Lung (tissue), 11 donors: ENCODE measurements at regions not wholly inside any gene's neighbourhood (a gene's known extent, or its start where the extent isn't known, plus 50 kb on each side); places are given as distances from the start of the nearest gene placed in this dataset.

Experiments used
- ATAC-seq: fragments of 200-7000 bp; cut with Tn5 transposase; one replicate; pipeline ENCODE4 v1.9.1; 2020; ENCODE audit warnings: moderate number of reproducible peaks; ENCODE audit not compliant: insufficient read depth, low FRiP score
- DNase-seq, 3 donors: peaks; one replicate each; pipeline ENCODE4 v3.0.0-alpha.2; 2013 to 2017
- H3K27ac ChIP-seq, 2 donors: one replicate each; pipeline ENCODE4 v1.5.1; 2013; ENCODE audit warnings: mild to moderate bottlenecking in 2 of 2, moderate library complexity in 2 of 2, control low read depth in 1 of 2, inconsistent platforms in 1 of 2, low read depth in 1 of 2, low read length in 1 of 2
- H3K27me3 ChIP-seq, 3 donors: one replicate each; pipeline ENCODE4 v1.5.1; 2013; ENCODE audit warnings: low read length in 2 of 3; ENCODE audit not compliant: control insufficient read depth in 3 of 3, insufficient read depth in 3 of 3
- H3K36me3 ChIP-seq, 4 donors: one replicate each; pipeline ENCODE4 v1.5.1; 2013; ENCODE audit warnings: low read length in 4 of 4, mild to moderate bottlenecking in 1 of 4, moderate library complexity in 1 of 4; ENCODE audit not compliant: control insufficient read depth in 4 of 4, insufficient read depth in 4 of 4
- H3K4me1 ChIP-seq, 5 donors: one replicate each; pipeline ENCODE4 v1.5.1; 2013; ENCODE audit warnings: low read length in 5 of 5, mild to moderate bottlenecking in 2 of 5, moderate library complexity in 1 of 5; ENCODE audit not compliant: control insufficient read depth in 5 of 5, insufficient read depth in 5 of 5
- H3K4me3 ChIP-seq: one replicate; pipeline ENCODE4 v1.5.1; 2013; ENCODE audit warnings: mild to moderate bottlenecking, control low read depth, moderate library complexity
- H3K9ac ChIP-seq, 2 donors: one replicate each; pipeline ENCODE4 v1.5.1; 2013; ENCODE audit warnings: low read length in 2 of 2, control low read depth in 1 of 2; ENCODE audit not compliant: insufficient read depth in 1 of 2
- H3K9me3 ChIP-seq, 4 donors: one replicate each; pipeline ENCODE4 v1.5.1; 2013; ENCODE audit warnings: low read length in 3 of 4, mild to moderate bottlenecking in 1 of 4, moderate library complexity in 1 of 4; ENCODE audit not compliant: control insufficient read depth in 4 of 4, insufficient read depth in 3 of 4
- CTCF ChIP-seq: IDR thresholded peaks from 2 replicates; pipeline ENCODE4 v1.5.1; 2012; ENCODE audit warnings: mild to moderate bottlenecking; ENCODE audit errors: control extremely low read depth, extremely low read depth
- WGBS, 2 donors: extraction: QIAGEN DNeasy Blood & Tissue Kit; methylation state at CpG; one replicate each; pipeline ENCODE4 v1.1.7; 2013; 5-methylcytosine and 5-hydroxymethylcytosine counted together
- donor health status: control.
- donor health status: control.
- donor health status: Bipolar disorder and iron deficiency.
- donor health status: healthy.
- donor health status: DM: yes; HTN: yes; CAD: no.

DNA sequence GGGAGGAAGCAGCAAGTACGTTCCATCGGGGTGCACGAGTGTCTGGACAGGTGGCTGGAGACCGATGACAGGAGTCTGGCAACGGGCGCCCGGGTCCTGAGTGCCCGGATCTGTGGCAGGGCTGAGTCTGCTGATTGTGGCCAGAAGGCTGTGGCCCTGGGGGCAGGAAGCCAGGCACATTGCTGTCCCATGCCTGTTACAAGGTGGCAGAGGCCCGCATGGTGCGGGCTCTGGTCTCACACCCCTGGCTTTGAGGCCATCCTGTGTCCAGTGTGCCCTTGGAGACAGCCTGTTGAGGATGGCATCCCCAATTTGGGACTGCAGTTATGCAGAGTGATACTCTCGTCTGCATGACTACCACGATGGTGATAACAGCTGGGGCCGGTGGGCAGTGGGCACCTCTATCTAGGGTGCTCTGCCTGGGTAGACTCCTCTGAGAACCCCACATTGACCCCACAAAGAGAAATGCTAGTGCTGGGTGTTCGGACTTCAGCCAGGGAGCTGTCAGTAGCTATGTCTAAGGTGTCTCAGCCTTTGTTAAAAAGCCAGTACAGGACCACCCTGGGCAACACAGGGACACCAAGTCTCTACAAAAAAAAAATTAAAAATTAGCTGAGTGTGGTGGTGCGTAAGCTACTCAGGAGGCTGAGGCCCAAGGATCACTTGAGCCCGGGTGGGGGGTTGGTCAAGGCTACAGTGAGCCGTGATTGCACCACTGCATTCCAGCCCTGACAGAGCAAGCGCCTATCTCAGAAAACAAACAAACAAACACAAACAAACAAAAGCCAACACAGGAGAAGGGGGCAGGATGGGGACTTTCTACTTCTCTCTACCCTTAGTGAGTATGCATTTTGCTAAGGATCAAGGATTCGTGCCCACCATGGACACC lies 88.3 kb downstream of the RHOB start:
- Histone ChIP-seq H3K4me1 (peaks cover 0 to 10% (median 5%) of the 10 kb centered on the region in 5 donors), H3K27me3 (no peaks in the 10 kb centered on the region), H3K27ac (no peak overlapping the region), H3K36me3 (no peaks in the 10 kb centered on the region), H3K9me3 (no peaks in the 10 kb centered on the region), H3K4me3 (no peak overlapping the region), H3K9ac (no peak overlapping the region)
- WGBS, 2 donors = 93 to 94% methylated on average over 19 of the region's 19 CpGs
- DNase-seq = no peak
- no peak for ATAC-seq
- no peak for TF ChIP-seq CTCF

- H3K36me3 ChIP-seq = no peaks in the 10 kb centered on the region
- H3K9ac ChIP-seq = no peak overlapping the region
- 89 to 93% methylated on average over 15 of the region's 15 CpGs for WGBS, 2 donors
- H3K27me3 ChIP-seq = no peaks in the 10 kb centered on the region
- H3K4me3 ChIP-seq = no peak overlapping the region
- DNase-seq (no peak), ATAC-seq (no peak)
- no peak for TF ChIP-seq CTCF
- H3K4me1 ChIP-seq = peaks cover 0 to 7% (median 5%) of the 10 kb centered on the region in 5 donors
- no peaks in the 10 kb centered on the region for H3K9me3 ChIP-seq
- H3K27ac ChIP-seq = no peak overlapping the region
Observed at GRCh38 chr2:20536619-20537422, 89.9 kb downstream of the RHOB start.

DNA sequence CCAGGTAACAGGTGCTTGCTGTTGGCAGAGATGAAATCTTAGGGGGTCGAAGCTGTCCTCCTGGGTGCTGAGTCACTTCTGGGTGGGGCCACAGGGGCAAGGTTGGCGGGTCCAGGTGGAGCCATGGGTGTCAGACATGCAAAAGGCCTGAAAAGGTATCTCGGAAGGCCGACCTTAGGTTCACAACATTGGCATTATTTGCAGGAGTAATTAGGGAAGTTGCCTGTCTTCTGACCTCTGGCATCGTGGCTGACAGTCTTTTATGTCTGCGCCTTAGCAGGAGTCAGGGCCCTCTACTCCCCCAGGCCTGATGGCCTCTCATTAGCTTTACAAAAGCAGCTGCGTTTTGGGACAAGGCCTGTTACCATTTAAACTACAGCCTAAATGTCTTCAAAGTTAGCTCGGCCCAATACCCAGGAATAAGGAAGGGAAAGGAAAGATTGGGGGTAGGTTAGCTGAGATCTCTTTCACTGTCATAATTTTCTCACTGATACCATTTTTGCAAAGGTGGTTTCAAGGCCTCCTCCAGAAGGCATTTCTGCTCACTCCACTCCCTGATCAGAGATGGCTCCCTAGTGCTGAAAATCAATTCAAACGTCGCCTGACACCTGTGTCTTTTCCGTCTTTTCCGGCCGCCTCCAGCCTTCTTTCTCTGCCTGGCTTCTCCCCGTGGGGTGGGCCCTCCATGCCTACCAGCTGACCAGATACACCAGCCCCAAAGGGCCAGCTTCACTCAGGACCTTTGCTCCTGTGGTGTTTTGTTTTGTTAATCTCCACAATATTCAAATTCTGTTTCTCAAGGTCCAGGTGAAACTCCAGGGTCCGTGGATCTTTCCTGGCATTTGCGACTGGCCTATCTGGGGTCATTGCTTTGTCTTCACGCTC lies 90.8 kb downstream of the RHOB start:
- Histone ChIP-seq H3K9me3 (no peaks in the 10 kb centered on the region), H3K27ac (no peak overlapping the region), H3K9ac (no peak overlapping the region), H3K4me1 (peaks cover 0 to 5% (median 4%) of the 10 kb centered on the region in 5 donors), H3K27me3 (no peaks in the 10 kb centered on the region), H3K4me3 (no peak overlapping the region), H3K36me3 (no peaks in the 10 kb centered on the region)
- WGBS, 2 donors = 88 to 92% methylated on average over 17 of the region's 17 CpGs
- no peak for ATAC-seq
- DNase-seq = no peak
- no peak for TF ChIP-seq CTCF
